Ascending aorta (tissue), 2 donors: ENCODE measurements at regions not wholly inside any gene's neighbourhood (a gene's known extent, or its start where the extent isn't known, plus 50 kb on each side); places are given as distances from the start of the nearest gene placed in this dataset.
A peak's percentile ranks its signal among the peaks of the same experiment; 100 is the strongest.

Experiments used
- DNase-seq, 2 donors: peaks; one replicate each; pipeline ENCODE4 v3.0.0-alpha.2; 2019; ENCODE audit warnings: low spot score in 2 of 2
- H3K27ac ChIP-seq, 2 donors: fragments of 200-600 bp; sonication (generic); one replicate each; pipeline ENCODE4 v1.5.1; 2016 to 2017; ENCODE audit warnings: mild to moderate bottlenecking in 1 of 2
- H3K27me3 ChIP-seq: fragments of 200-600 bp; sonication (generic); one replicate; pipeline ENCODE4 v1.5.1; 2017
- H3K36me3 ChIP-seq, 2 donors: fragments of 200-600 bp; sonication (generic); one replicate each; pipeline ENCODE4 v1.5.1; 2016
- H3K4me1 ChIP-seq, 2 donors: fragments of 200-600 bp; sonication (generic); one replicate each; pipeline ENCODE4 v1.5.1; 2016 to 2017; ENCODE audit warnings: mild to moderate bottlenecking in 1 of 2
- H3K4me3 ChIP-seq, 2 donors: fragments of 200-600 bp; sonication (generic); one replicate each; pipeline ENCODE4 v1.5.1; 2016 to 2017; ENCODE audit warnings: mild to moderate bottlenecking in 1 of 2
- H3K9me3 ChIP-seq, 2 donors: fragments of 200-600 bp; sonication (generic); one replicate each; pipeline ENCODE4 v1.5.1; 2016
- intact Hi-C: fragments of 100-400 bp; cut with DNase I; formaldehyde crosslinking; loops from one replicate; pipeline ENCODE4 v1.15.1; 2023
- TF ChIP-seq, protein P1 (sequence below), 3 experiments: fragments of 200-600 bp in 2 of 3; fragments of 450-650 bp in 1 of 3; sonication (generic) in 2 of 3; IDR thresholded peaks; one replicate each; pipeline ENCODE4 v1.5.1; 2016 to 2019; ENCODE audit warnings: antibody characterized with exemption in 3 of 3, mild to moderate bottlenecking in 1 of 3, moderate library complexity in 1 of 3

DNA sequence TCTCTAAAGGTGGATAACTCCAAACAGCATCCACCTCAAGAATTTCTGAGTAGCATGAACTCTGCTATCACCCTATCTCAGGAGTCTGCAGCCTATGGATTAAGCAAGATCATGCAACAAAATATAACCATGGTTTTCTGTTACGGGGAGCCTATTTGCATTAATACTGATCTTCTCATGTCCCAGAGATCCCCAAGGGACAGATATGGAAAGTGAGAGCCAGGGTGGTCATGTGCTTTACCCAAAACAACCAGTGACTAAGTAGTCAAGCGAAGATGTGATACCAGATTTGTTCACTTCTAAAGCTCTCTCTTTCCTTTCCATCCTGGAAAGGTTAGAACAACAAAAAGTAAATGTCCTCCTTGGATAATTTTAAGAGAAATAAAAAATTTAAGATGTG lies 125.1 kb downstream of the PRRX1 start:
- DNase-seq: no peak
- Histone ChIP-seq H3K4me1 (peaks cover 0 to 9% of the 10 kb centered on the region in 2 donors), H3K4me3 (no peak overlapping the region), H3K27ac (no peak overlapping the region), H3K9me3 (no peaks in the 10 kb centered on the region), H3K27me3 (no peaks in the 10 kb centered on the region), H3K36me3 (no peaks in the 10 kb centered on the region)
- TF ChIP-seq, protein P1, sequence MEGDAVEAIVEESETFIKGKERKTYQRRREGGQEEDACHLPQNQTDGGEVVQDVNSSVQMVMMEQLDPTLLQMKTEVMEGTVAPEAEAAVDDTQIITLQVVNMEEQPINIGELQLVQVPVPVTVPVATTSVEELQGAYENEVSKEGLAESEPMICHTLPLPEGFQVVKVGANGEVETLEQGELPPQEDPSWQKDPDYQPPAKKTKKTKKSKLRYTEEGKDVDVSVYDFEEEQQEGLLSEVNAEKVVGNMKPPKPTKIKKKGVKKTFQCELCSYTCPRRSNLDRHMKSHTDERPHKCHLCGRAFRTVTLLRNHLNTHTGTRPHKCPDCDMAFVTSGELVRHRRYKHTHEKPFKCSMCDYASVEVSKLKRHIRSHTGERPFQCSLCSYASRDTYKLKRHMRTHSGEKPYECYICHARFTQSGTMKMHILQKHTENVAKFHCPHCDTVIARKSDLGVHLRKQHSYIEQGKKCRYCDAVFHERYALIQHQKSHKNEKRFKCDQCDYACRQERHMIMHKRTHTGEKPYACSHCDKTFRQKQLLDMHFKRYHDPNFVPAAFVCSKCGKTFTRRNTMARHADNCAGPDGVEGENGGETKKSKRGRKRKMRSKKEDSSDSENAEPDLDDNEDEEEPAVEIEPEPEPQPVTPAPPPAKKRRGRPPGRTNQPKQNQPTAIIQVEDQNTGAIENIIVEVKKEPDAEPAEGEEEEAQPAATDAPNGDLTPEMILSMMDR (IDR thresholded peaks at IDR 0.05): no peak
- intact Hi-C loops: no loop called here

DNA sequence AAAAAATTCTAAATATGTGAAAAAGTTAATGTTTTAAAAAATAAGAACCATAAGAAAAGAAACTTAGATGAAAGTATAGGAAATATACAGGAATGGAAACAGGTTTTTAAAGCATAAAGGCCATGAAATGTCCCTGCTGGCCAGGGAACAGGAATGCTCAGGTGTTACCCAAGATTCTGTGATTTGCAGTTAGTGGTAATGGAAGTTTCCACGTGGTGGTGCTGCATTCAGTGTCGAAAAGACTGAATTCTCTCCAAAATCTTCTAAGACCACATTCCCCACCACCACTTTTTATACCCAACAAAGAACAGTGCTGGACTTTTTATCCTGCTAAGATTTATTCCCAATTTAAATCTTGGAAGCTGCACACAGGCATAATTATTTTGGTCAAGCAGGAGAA lies 126.2 kb downstream of the PRRX1 start:
- Histone ChIP-seq H3K27me3 (no peaks in the 10 kb centered on the region), H3K4me3 (no peak overlapping the region), H3K36me3 (no peaks in the 10 kb centered on the region), H3K27ac (peak overlapping the region in 1 of 2 donors; percentile 12), H3K9me3 (no peaks in the 10 kb centered on the region), H3K4me1 (peaks cover 0 to 9% of the 10 kb centered on the region in 2 donors)
- TF ChIP-seq, protein P1 (IDR thresholded peaks at IDR 0.05): no peak
- intact Hi-C loops: no loop called here
- no peak for DNase-seq

DNA sequence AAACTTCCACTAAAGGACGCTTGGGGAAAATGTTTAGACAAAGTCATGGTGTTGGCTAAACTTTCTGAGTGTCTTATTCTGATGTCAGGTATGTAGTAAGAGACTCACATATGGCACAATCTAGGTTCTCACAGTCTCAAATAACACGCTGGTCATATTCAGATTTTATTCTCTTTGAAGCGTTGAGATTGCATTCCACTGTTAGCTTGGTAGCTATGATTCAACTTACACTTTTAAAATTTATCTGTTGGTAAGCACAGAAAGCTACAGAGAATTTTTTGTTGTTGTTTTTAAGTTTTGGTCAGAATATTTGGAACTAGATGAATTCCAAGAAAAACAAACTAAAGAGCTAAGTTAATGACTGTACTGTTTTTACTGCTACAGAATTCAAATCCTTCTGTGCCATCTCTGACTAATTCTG lies 126.7 kb downstream of the PRRX1 start:
- Histone ChIP-seq H3K4me3 (no peak overlapping the region), H3K4me1 (peaks cover 0 to 9% of the 10 kb centered on the region in 2 donors), H3K27ac (peak overlapping the region in 1 of 2 donors; percentile 12), H3K27me3 (no peaks in the 10 kb centered on the region), H3K36me3 (no peaks in the 10 kb centered on the region), H3K9me3 (no peaks in the 10 kb centered on the region)
- no peak for DNase-seq
- intact Hi-C loops: no loop called here
- TF ChIP-seq, protein P1 (IDR thresholded peaks at IDR 0.05): no peak

DNA sequence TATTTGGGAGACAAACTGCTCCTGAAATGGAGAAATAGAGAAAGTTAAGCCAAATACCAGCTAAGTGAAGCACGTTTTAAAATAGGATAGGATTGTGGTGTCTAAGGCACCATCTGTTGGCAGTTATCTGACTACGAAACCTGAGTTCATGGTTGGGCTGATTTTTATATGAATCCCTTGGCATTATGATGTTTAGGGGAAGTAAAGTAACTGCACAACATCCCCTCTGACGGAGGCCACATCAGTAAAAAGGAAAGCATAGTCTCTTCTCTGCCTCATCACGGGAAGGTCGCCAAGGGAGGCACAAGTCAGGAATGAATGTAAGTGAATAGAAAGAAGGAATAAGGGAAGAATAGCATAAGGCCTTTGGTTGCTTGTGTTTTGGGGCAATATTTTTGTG lies 128.0 kb downstream of the PRRX1 start:
- TF ChIP-seq, protein P1 (IDR thresholded peaks at IDR 0.05): no peak
- Histone ChIP-seq H3K27ac (no peak overlapping the region), H3K4me3 (no peak overlapping the region), H3K4me1 (peaks cover 0 to 9% of the 10 kb centered on the region in 2 donors), H3K36me3 (no peaks in the 10 kb centered on the region), H3K27me3 (no peaks in the 10 kb centered on the region), H3K9me3 (no peaks in the 10 kb centered on the region)
- intact Hi-C loops: no loop called here
- no peak for DNase-seq

DNA sequence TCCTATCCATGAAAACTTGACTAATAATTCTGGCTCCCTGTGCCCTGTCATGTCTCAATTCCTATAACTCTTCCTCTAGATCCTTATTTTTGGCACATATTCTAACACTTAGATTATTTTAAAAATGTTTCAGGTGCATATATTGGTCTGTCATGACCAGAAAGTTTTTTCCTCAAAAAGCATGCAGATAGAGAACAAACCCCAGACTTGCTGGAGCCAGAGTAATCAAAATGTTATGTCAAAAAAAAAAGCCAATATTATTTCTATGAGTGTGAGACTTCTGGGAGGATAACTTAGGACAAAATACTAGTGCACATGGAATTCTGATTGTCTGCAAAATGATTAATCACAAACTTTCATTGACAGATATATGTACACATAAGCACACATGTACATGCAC lies 135.1 kb upstream of the MROH9 start:
- Histone ChIP-seq H3K9me3 (no peaks in the 10 kb centered on the region), H3K27ac (no peak overlapping the region), H3K4me1 (peaks cover 0 to 4% of the 10 kb centered on the region in 2 donors), H3K4me3 (no peak overlapping the region), H3K36me3 (no peaks in the 10 kb centered on the region), H3K27me3 (no peaks in the 10 kb centered on the region)
- TF ChIP-seq, protein P1 (IDR thresholded peaks at IDR 0.05): no peak
- no peak for DNase-seq
- intact Hi-C loops: no loop called here

DNA sequence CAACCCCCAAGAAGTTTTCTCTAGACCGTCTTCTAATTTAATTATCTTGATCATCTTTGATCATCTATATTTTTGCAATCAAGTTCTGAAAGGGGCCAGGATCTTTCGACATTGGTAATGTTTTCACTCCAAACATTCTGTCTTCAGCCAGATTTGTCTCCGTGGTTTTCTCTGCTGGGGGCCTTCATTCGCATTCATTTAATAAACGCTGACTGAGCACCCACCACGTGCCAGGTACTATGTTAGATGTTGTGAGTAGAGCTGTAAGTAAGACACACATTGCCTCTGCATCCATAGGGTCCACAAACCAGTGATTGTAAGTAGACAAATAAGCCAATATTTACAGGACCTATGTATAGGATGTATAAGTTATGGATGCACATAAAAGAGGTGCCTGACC lies 134.5 kb upstream of the MROH9 start:
- no peak for DNase-seq
- Histone ChIP-seq H3K36me3 (no peaks in the 10 kb centered on the region), H3K4me1 (peaks cover 0 to 6% of the 10 kb centered on the region in 2 donors), H3K27me3 (no peaks in the 10 kb centered on the region), H3K27ac (no peak overlapping the region), H3K9me3 (no peaks in the 10 kb centered on the region), H3K4me3 (no peak overlapping the region)
- intact Hi-C loops: no loop called here
- TF ChIP-seq, protein P1 (IDR thresholded peaks at IDR 0.05): no peak
